ENCODE measurements at regions not wholly inside any gene's neighbourhood (a gene's known extent, or its start where the extent isn't known, plus 50 kb on each side); places are given as distances from the start of the nearest gene placed in this dataset.

DNA sequence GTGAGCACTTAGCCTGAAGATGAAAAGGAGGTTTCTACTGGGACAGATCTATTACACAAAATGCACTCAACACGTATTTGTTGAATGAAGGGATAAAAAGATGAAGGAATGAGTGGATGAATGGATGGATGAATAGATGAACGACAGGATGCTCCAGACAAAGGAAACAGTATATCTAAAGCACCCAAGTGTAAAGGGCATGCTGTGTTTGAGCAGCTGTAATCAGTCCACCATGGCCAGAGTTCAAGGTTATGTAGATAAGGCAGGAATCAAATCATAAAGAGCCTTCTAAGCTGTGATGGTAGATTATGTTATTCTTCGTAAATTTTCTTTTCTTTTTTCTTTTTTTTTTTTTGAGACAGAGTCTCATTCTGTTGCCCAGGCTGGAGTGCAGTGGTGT is 194.4 kb upstream of the FOXN2 start (continued):
- TF ChIP-seq, protein P1, sequence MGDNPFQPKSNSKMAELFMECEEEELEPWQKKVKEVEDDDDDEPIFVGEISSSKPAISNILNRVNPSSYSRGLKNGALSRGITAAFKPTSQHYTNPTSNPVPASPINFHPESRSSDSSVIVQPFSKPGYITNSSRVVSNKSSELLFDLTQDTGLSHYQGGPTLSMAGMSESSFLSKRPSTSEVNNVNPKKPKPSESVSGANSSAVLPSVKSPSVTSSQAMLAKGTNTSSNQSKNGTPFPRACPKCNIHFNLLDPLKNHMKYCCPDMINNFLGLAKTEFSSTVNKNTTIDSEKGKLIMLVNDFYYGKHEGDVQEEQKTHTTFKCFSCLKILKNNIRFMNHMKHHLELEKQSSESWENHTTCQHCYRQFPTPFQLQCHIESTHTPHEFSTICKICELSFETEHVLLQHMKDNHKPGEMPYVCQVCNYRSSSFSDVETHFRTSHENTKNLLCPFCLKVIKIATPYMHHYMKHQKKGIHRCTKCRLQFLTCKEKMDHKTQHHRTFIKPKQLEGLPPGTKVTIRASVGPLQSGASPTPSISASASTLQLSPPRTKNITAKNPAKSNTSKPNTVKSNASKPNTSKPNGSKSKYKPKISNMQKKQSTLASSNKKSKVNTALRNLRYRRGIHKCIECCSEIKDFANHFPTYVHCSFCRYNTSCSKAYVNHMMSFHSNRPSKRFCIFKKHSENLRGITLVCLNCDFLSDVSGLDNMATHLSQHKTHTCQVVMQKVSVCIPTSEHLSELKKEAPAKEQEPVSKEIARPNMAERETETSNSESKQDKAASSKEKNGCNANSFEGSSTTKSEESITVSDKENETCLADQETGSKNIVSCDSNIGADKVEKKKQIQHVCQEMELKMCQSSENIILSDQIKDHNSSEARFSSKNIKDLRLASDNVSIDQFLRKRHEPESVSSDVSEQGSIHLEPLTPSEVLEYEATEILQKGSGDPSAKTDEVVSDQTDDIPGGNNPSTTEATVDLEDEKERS (CRISPR knock-in tag; IDR thresholded peaks at IDR 0.05) = peak; percentile 13; the same call in 1 of the 2 replicates
- TF ChIP-seq MAFG (CRISPR knock-in tag; IDR thresholded peaks at IDR 0.05) (no peak), RCOR2 (CRISPR knock-in tag; IDR thresholded peaks at IDR 0.05) (peak; percentile 83), ZNF670 (CRISPR knock-in tag; IDR thresholded peaks at IDR 0.05; ENCODE audit: borderline replicate concordance) (0 out of 2 replicates have a peak, but pooled peaks have one; percentile 58), SNRNP70 (IDR thresholded peaks at IDR 0.05; ENCODE audit: low read depth, low read length) (no peak), EP300 (IDR thresholded peaks at IDR 0.05; ENCODE audit: low read depth in 2 of 2, low read length in 2 of 2) (peak; percentile 51 to 94; a peak in 2 of 4 replicates), EP300 (CRISPR knock-in tag; IDR thresholded peaks at IDR 0.05; ENCODE audit: borderline replicate concordance) (peak; percentile 77; the same call in 1 of the 2 replicates), KAT8 (CRISPR knock-in tag; IDR thresholded peaks at IDR 0.05) (0 out of 2 replicates have a peak, but pooled peaks have one; percentile 40), SOX5 (CRISPR knock-in tag; IDR thresholded peaks at IDR 0.05; ENCODE audit: borderline replicate concordance) (peak; percentile 92), HDAC1 (CRISPR knock-in tag; IDR thresholded peaks at IDR 0.05) (peak; percentile 73; the same call in 1 of the 2 replicates), ZNF644 (CRISPR knock-in tag; IDR thresholded peaks at IDR 0.05; ENCODE audit: low read depth) (peak; percentile 37; the same call in 1 of the 2 replicates), ZNF235 (CRISPR knock-in tag; IDR thresholded peaks at IDR 0.05; ENCODE audit: borderline replicate concordance) (no peak)
- TF ChIP-seq, protein P2, sequence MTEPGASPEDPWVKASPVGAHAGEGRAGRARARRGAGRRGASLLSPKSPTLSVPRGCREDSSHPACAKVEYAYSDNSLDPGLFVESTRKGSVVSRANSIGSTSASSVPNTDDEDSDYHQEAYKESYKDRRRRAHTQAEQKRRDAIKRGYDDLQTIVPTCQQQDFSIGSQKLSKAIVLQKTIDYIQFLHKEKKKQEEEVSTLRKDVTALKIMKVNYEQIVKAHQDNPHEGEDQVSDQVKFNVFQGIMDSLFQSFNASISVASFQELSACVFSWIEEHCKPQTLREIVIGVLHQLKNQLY (CRISPR knock-in tag; IDR thresholded peaks at IDR 0.05) = peak; percentile 75
- TF ChIP-seq, protein P3, sequence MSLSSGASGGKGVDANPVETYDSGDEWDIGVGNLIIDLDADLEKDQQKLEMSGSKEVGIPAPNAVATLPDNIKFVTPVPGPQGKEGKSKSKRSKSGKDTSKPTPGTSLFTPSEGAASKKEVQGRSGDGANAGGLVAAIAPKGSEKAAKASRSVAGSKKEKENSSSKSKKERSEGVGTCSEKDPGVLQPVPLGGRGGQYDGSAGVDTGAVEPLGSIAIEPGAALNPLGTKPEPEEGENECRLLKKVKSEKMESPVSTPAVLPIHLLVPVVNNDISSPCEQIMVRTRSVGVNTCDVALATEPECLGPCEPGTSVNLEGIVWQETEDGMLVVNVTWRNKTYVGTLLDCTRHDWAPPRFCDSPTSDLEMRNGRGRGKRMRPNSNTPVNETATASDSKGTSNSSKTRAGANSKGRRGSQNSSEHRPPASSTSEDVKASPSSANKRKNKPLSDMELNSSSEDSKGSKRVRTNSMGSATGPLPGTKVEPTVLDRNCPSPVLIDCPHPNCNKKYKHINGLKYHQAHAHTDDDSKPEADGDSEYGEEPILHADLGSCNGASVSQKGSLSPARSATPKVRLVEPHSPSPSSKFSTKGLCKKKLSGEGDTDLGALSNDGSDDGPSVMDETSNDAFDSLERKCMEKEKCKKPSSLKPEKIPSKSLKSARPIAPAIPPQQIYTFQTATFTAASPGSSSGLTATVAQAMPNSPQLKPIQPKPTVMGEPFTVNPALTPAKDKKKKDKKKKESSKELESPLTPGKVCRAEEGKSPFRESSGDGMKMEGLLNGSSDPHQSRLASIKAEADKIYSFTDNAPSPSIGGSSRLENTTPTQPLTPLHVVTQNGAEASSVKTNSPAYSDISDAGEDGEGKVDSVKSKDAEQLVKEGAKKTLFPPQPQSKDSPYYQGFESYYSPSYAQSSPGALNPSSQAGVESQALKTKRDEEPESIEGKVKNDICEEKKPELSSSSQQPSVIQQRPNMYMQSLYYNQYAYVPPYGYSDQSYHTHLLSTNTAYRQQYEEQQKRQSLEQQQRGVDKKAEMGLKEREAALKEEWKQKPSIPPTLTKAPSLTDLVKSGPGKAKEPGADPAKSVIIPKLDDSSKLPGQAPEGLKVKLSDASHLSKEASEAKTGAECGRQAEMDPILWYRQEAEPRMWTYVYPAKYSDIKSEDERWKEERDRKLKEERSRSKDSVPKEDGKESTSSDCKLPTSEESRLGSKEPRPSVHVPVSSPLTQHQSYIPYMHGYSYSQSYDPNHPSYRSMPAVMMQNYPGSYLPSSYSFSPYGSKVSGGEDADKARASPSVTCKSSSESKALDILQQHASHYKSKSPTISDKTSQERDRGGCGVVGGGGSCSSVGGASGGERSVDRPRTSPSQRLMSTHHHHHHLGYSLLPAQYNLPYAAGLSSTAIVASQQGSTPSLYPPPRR (CRISPR knock-in tag; IDR thresholded peaks at IDR 0.05; ENCODE audit: borderline replicate concordance) = no peak
- TF ChIP-seq, protein P4, sequence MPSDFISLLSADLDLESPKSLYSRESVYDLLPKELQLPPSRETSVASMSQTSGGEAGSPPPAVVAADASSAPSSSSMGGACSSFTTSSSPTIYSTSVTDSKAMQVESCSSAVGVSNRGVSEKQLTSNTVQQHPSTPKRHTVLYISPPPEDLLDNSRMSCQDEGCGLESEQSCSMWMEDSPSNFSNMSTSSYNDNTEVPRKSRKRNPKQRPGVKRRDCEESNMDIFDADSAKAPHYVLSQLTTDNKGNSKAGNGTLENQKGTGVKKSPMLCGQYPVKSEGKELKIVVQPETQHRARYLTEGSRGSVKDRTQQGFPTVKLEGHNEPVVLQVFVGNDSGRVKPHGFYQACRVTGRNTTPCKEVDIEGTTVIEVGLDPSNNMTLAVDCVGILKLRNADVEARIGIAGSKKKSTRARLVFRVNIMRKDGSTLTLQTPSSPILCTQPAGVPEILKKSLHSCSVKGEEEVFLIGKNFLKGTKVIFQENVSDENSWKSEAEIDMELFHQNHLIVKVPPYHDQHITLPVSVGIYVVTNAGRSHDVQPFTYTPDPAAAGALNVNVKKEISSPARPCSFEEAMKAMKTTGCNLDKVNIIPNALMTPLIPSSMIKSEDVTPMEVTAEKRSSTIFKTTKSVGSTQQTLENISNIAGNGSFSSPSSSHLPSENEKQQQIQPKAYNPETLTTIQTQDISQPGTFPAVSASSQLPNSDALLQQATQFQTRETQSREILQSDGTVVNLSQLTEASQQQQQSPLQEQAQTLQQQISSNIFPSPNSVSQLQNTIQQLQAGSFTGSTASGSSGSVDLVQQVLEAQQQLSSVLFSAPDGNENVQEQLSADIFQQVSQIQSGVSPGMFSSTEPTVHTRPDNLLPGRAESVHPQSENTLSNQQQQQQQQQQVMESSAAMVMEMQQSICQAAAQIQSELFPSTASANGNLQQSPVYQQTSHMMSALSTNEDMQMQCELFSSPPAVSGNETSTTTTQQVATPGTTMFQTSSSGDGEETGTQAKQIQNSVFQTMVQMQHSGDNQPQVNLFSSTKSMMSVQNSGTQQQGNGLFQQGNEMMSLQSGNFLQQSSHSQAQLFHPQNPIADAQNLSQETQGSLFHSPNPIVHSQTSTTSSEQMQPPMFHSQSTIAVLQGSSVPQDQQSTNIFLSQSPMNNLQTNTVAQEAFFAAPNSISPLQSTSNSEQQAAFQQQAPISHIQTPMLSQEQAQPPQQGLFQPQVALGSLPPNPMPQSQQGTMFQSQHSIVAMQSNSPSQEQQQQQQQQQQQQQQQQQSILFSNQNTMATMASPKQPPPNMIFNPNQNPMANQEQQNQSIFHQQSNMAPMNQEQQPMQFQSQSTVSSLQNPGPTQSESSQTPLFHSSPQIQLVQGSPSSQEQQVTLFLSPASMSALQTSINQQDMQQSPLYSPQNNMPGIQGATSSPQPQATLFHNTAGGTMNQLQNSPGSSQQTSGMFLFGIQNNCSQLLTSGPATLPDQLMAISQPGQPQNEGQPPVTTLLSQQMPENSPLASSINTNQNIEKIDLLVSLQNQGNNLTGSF (CRISPR knock-in tag; IDR thresholded peaks at IDR 0.05) = no peak
